A549 (cell line): ENCODE measurements at regions not wholly inside any gene's neighbourhood (a gene's known extent, or its start where the extent isn't known, plus 50 kb on each side); places are given as distances from the start of the nearest gene placed in this dataset.
"Not testable (repeated sequence)": the region's sequence is repeated elsewhere in the genome, so short reads cannot be mapped to it uniquely, and the experiment has no call there.

Experiments used
- CHD2 ChIP-seq: fragments of 150-350 bp; IDR thresholded peaks from 2 replicates; pipeline ENCODE4 v1.6.1; 2014; ENCODE audit warnings: low read length; ENCODE audit not compliant: partially characterized antibody
- CTCF ChIP-seq: fragments of >200 bp; sonication (Bioruptor Twin); formaldehyde crosslinking; IDR thresholded peaks from 3 replicates; pipeline ENCODE4 v1.5.1; 2016
- EP300 ChIP-seq, 2 experiments: fragments of >200 bp; sonication (Bioruptor Twin); formaldehyde crosslinking; IDR thresholded peaks; 2 replicates in 1 of 2; 3 replicates in 1 of 2; pipeline ENCODE4 v1.6.1; 2016 to 2017
- POLR2A ChIP-seq: IDR thresholded peaks from 2 replicates; pipeline ENCODE4 v1.6.1; 2012; ENCODE audit warnings: mild to moderate bottlenecking, low read length
- RAD21 ChIP-seq, 2 experiments: fragments of >200 bp in 1 of 2; sonication (Bioruptor Twin) in 1 of 2; formaldehyde crosslinking in 1 of 2; IDR thresholded peaks in 1 of 2; conservative IDR thresholded peaks in 1 of 2; 2 replicates in 1 of 2; 3 replicates in 1 of 2; pipeline ENCODE4 v1.6.1; 2012 to 2018; ENCODE audit warnings: inconsistent platforms in 1 of 2

GRCh38 chr9:111266024-111266423 lies 64.0 kb downstream of the OR2K2 start:
- not testable (repeated sequence) for TF ChIP-seq EP300 (IDR thresholded peaks at IDR 0.05); CTCF; CHD2; POLR2A; RAD21 (conservative IDR thresholded peaks at IDR 0.05 in 1 of 2, IDR thresholded peaks at IDR 0.05 in 1 of 2)
